ENCODE measurements at regions not wholly inside any gene's neighbourhood (a gene's known extent, or its start where the extent isn't known, plus 50 kb on each side); places are given as distances from the start of the nearest gene placed in this dataset.

DNA sequence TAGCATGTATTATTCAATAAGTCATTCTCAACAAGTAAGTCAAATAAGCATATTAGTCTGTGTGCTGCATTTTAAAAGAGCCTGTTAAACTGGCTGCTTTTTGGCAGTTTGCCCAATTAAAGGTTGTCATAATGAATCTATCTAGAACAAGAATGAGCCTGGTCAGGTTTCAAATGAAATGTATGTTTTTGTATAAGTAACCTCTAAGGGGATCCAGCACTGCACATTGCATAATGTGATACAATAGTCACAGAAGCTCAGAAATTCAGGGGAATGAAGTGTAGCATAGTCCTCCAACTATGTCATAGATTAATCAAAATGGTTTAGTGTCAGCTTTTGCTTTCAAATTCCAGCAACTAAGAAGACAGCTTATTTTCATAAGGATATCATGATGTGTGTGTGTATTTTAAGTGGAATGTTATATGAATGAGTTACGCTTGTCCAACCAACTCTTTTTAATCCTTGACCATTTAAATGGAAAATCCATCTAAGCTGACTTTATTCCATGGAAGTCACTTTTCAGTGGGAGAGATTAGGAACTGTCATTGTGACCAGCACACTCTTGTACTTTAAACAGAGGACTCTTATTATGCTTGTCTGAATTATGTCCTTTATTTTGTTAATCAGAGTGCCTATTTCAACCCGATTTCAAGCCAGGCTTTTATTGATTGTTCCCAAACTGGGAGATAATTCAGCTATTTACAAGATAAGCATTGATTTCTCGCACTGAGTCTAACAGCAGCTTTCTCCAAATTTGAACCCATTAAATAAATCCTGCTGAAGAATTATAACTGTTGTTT lies 283.9 kb upstream of the ADAMTSL1 start:
- TF ChIP-seq, protein P1, sequence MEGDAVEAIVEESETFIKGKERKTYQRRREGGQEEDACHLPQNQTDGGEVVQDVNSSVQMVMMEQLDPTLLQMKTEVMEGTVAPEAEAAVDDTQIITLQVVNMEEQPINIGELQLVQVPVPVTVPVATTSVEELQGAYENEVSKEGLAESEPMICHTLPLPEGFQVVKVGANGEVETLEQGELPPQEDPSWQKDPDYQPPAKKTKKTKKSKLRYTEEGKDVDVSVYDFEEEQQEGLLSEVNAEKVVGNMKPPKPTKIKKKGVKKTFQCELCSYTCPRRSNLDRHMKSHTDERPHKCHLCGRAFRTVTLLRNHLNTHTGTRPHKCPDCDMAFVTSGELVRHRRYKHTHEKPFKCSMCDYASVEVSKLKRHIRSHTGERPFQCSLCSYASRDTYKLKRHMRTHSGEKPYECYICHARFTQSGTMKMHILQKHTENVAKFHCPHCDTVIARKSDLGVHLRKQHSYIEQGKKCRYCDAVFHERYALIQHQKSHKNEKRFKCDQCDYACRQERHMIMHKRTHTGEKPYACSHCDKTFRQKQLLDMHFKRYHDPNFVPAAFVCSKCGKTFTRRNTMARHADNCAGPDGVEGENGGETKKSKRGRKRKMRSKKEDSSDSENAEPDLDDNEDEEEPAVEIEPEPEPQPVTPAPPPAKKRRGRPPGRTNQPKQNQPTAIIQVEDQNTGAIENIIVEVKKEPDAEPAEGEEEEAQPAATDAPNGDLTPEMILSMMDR (IDR thresholded peaks at IDR 0.05), result no peak
- TF ChIP-seq ZNF416 (CRISPR knock-in tag; IDR thresholded peaks at IDR 0.05) (no peak), NFATC4 (CRISPR knock-in tag; IDR thresholded peaks at IDR 0.05) (no peak)

All from WTC11 (cell line).